Suprapubic skin (tissue), 4 donors: ENCODE measurements at regions not wholly inside any gene's neighbourhood (a gene's known extent, or its start where the extent isn't known, plus 50 kb on each side); places are given as distances from the start of the nearest gene placed in this dataset.

Experiments
- DNase-seq, 2 donors: peaks; one replicate each; pipeline ENCODE4 v3.0.0-alpha.2; 2019; ENCODE audit warnings: low spot score in 2 of 2
- H3K27ac ChIP-seq: fragments of 200-600 bp; sonication (generic); one replicate; pipeline ENCODE4 v1.5.1; 2019
- H3K27me3 ChIP-seq: fragments of 200-600 bp; sonication (generic); one replicate; pipeline ENCODE4 v1.5.1; 2019
- H3K36me3 ChIP-seq: fragments of 200-600 bp; sonication (generic); one replicate; pipeline ENCODE4 v1.5.1; 2019
- H3K4me1 ChIP-seq: fragments of 200-600 bp; sonication (generic); one replicate; pipeline ENCODE4 v1.5.1; 2019
- H3K4me3 ChIP-seq: fragments of 200-600 bp; sonication (generic); one replicate; pipeline ENCODE4 v1.5.1; 2019; ENCODE audit warnings: mild to moderate bottlenecking
- H3K9me3 ChIP-seq: fragments of 200-600 bp; sonication (generic); one replicate; pipeline ENCODE4 v1.5.1; 2019
- CTCF ChIP-seq, 2 donors: fragments of 200-600 bp in 1 of 2; fragments of 450-650 bp in 1 of 2; sonication (generic) in 1 of 2; IDR thresholded peaks; one replicate each; pipeline ENCODE4 v1.5.1; 2016 to 2019; ENCODE audit warnings: antibody characterized with exemption in 2 of 2, mild to moderate bottlenecking in 1 of 2, moderate library complexity in 1 of 2
- EP300 ChIP-seq: sonication (generic); formaldehyde crosslinking; IDR thresholded peaks from one replicate; pipeline ENCODE4 v1.6.1; 2017; ENCODE audit warnings: antibody characterized with exemption
- POLR2A ChIP-seq, 2 donors: fragments of 450-650 bp; IDR thresholded peaks; one replicate each; pipeline ENCODE4 v1.6.1; 2017; ENCODE audit warnings: antibody characterized with exemption in 2 of 2, mild to moderate bottlenecking in 2 of 2, moderate library complexity in 2 of 2
- POLR2AphosphoS5 ChIP-seq, 3 donors: sonication (generic); formaldehyde crosslinking; IDR thresholded peaks; one replicate each; pipeline ENCODE4 v1.6.1; 2017; ENCODE audit warnings: antibody characterized with exemption in 3 of 3
- WGBS: methylation state at CpG from one replicate; pipeline ENCODE4 v1.1.5; 2018; 5-methylcytosine and 5-hydroxymethylcytosine counted together

- no peak for DNase-seq
- WGBS = 92% methylated on average over 6 of the region's 6 CpGs
- Histone ChIP-seq H3K4me3 (no peak overlapping the region), H3K27me3 (no peaks in the 10 kb centered on the region), H3K9me3 (no peaks in the 10 kb centered on the region), H3K4me1 (no peaks in the 10 kb centered on the region), H3K27ac (no peak overlapping the region), H3K36me3 (no peaks in the 10 kb centered on the region)
- TF ChIP-seq POLR2A (IDR thresholded peaks at IDR 0.05) = no peak
- no peak for TF ChIP-seq EP300
- TF ChIP-seq POLR2AphosphoS5 (IDR thresholded peaks at IDR 0.05) = no peak
- no peak for TF ChIP-seq CTCF (IDR thresholded peaks at IDR 0.05)
These were observed 108.5 kb downstream of the TTC32 start for GRCh38 chr2:19793132-19793750.

GRCh38 chr2:19790291-19790690 lies 111.5 kb downstream of the TTC32 start:
- H3K27me3 ChIP-seq = no peaks in the 10 kb centered on the region
- WGBS = 76% methylated on average over 7 of the region's 7 CpGs
- TF ChIP-seq EP300 = no peak
- TF ChIP-seq CTCF (IDR thresholded peaks at IDR 0.05) = no peak
- TF ChIP-seq POLR2AphosphoS5 (IDR thresholded peaks at IDR 0.05) = no peak
- no peak for TF ChIP-seq POLR2A (IDR thresholded peaks at IDR 0.05)
- no peak overlapping the region for H3K27ac ChIP-seq
- no peak for DNase-seq
- no peaks in the 10 kb centered on the region for H3K36me3 ChIP-seq
- H3K4me3 ChIP-seq = no peak overlapping the region
- no peaks in the 10 kb centered on the region for H3K9me3 ChIP-seq
- H3K4me1 ChIP-seq = no peaks in the 10 kb centered on the region

GRCh38 chr2:19787134-19787533 lies 114.6 kb downstream of the TTC32 start:
- H3K4me1 ChIP-seq = no peaks in the 10 kb centered on the region
- 82% methylated on average over 11 of the region's 11 CpGs for WGBS

GRCh38 chr2:19786408-19787058 lies 115.2 kb downstream of the TTC32 start:
- no peaks in the 10 kb centered on the region for H3K27me3 ChIP-seq
- TF ChIP-seq POLR2AphosphoS5 (IDR thresholded peaks at IDR 0.05) (no peak), POLR2A (IDR thresholded peaks at IDR 0.05) (no peak), CTCF (IDR thresholded peaks at IDR 0.05) (no peak), EP300 (no peak)
- no peak for DNase-seq
- H3K4me3 ChIP-seq = no peak overlapping the region
- 75% methylated on average over 5 of the region's 5 CpGs for WGBS
- no peaks in the 10 kb centered on the region for H3K36me3 ChIP-seq
- no peaks in the 10 kb centered on the region for H3K4me1 ChIP-seq
- no peaks in the 10 kb centered on the region for H3K9me3 ChIP-seq
- no peak overlapping the region for H3K27ac ChIP-seq

More at GRCh38 chr2:19787134-19787533, 114.6 kb downstream of the TTC32 start:
- Histone ChIP-seq H3K9me3 (no peaks in the 10 kb centered on the region), H3K27ac (no peak overlapping the region), H3K27me3 (no peaks in the 10 kb centered on the region), H3K4me3 (no peak overlapping the region), H3K36me3 (no peaks in the 10 kb centered on the region)
- no peak for DNase-seq
- TF ChIP-seq POLR2A (IDR thresholded peaks at IDR 0.05) (no peak), POLR2AphosphoS5 (IDR thresholded peaks at IDR 0.05) (no peak), EP300 (no peak), CTCF (IDR thresholded peaks at IDR 0.05) (no peak)

GRCh38 chr2:19785867-19786266 lies 115.9 kb downstream of the TTC32 start:
- 94% methylated on average over 4 of the region's 4 CpGs for WGBS
- Histone ChIP-seq H3K9me3 (no peaks in the 10 kb centered on the region), H3K36me3 (no peaks in the 10 kb centered on the region), H3K4me3 (no peak overlapping the region), H3K27ac (no peak overlapping the region), H3K27me3 (no peaks in the 10 kb centered on the region), H3K4me1 (no peaks in the 10 kb centered on the region)
- TF ChIP-seq POLR2A (IDR thresholded peaks at IDR 0.05) = no peak
- TF ChIP-seq CTCF (IDR thresholded peaks at IDR 0.05) = no peak
- TF ChIP-seq POLR2AphosphoS5 (IDR thresholded peaks at IDR 0.05) = no peak
- no peak for TF ChIP-seq EP300
- no peak for DNase-seq
